ENCODE measurements at regions not wholly inside any gene's neighbourhood (a gene's known extent, or its start where the extent isn't known, plus 50 kb on each side); places are given as distances from the start of the nearest gene placed in this dataset.

DNA sequence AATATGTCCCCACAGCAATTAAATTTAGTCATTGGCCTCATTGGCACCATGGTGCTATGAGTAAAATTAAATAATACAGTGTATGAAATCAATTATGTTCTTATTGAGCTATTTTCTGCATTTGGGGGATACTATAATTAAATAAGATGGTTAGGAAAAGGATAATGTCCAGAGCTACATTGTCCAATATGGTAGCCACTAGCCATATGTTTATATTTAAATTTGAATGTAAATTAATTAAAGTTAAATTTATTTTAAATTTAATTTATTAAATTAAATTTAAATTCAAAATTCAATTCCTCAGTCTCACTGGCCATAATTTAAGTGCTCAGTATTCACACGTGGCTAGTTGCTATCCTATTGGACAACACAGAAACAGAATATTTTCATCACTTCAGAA is 115.7 kb downstream of the SPATA31D1 start:
- no peak for DNase-seq
- Histone ChIP-seq H3K4me1 (ENCODE audit: control insufficient read depth in 2 of 2, insufficient read depth in 2 of 2, low read length in 2 of 2) (peaks cover 0 to 3% of the 10 kb centered on the region in 2 donors), H3K36me3 (replicated peaks in 1 of 2; ENCODE audit: control extremely low read depth in 1 of 2, control insufficient read depth in 1 of 2, extremely low read depth in 1 of 2, insufficient read depth in 2 of 2, low read length in 1 of 2) (no peaks in the 10 kb centered on the region), H3K79me2 (ENCODE audit: control insufficient read depth, insufficient read depth, low read length) (no peaks in the 10 kb centered on the region), H3K27ac (ENCODE audit: low read length in 2 of 2) (no peak overlapping the region), H4K20me1 (ENCODE audit: control insufficient read depth, insufficient read depth, low read length, poor library complexity, severe bottlenecking) (no peaks in the 10 kb centered on the region), H3K4me3 (ENCODE audit: control extremely low read depth in 1 of 5, extremely low read depth in 1 of 5, insufficient read depth in 1 of 5, low read depth in 2 of 5, low read length in 4 of 5) (no peak overlapping the region), H3K27me3 (replicated peaks in 1 of 4; ENCODE audit: control extremely low read depth in 1 of 4, control insufficient read depth in 3 of 4, insufficient read depth in 4 of 4, low read length in 3 of 4) (no peaks in the 10 kb centered on the region), H3K9ac (ENCODE audit: low read length) (no peak overlapping the region), H3K4me2 (replicated peaks; ENCODE audit: low read depth, low read length, poor library complexity, severe bottlenecking) (no peak overlapping the region), H3K9me3 (ENCODE audit: control extremely low read depth in 1 of 3, control insufficient read depth in 2 of 3, insufficient read depth in 1 of 3, low read length in 2 of 3) (peaks cover 3 to 11% (median 11%) of the 10 kb centered on the region in 3 donors), H2AFZ (ENCODE audit: insufficient read depth, low read depth, low read length, poor library complexity, severe bottlenecking) (no peak overlapping the region)
- POLR2A ChIA-PET = no interaction called here
- Mint-ChIP-seq H3K27ac (no peak overlapping the region), H3K27me3 (no peaks in the 10 kb centered on the region), H3K9me3 (ENCODE audit: insufficient read depth) (peaks cover 10% of the 10 kb centered on the region), H3K4me1 (peaks cover 6% of the 10 kb centered on the region), H3K4me3 (no peak overlapping the region)
- no CpG with 5 or more reads among the region's 1 CpG for WGBS (ENCODE audit: insufficient coverage)
- TF ChIP-seq, protein P1, sequence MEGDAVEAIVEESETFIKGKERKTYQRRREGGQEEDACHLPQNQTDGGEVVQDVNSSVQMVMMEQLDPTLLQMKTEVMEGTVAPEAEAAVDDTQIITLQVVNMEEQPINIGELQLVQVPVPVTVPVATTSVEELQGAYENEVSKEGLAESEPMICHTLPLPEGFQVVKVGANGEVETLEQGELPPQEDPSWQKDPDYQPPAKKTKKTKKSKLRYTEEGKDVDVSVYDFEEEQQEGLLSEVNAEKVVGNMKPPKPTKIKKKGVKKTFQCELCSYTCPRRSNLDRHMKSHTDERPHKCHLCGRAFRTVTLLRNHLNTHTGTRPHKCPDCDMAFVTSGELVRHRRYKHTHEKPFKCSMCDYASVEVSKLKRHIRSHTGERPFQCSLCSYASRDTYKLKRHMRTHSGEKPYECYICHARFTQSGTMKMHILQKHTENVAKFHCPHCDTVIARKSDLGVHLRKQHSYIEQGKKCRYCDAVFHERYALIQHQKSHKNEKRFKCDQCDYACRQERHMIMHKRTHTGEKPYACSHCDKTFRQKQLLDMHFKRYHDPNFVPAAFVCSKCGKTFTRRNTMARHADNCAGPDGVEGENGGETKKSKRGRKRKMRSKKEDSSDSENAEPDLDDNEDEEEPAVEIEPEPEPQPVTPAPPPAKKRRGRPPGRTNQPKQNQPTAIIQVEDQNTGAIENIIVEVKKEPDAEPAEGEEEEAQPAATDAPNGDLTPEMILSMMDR (IDR thresholded peaks at IDR 0.05) = no peak
- no peak for TF ChIP-seq EZH2 (IDR thresholded peaks at IDR 0.05; ENCODE audit: borderline replicate concordance, insufficient read depth, low read depth, low read length, poor library complexity, severe bottlenecking)
- intact Hi-C loops (cut with micrococcal nuclease) = no loop called here
- no peak for ATAC-seq (ENCODE audit: low read depth)
- CTCF ChIA-PET = interaction anchor here (0.6 kb wide), 1 partner anchor 596 kb away, joined by 3 read pairs; no protein-coding TSS in a partner anchor

DNA sequence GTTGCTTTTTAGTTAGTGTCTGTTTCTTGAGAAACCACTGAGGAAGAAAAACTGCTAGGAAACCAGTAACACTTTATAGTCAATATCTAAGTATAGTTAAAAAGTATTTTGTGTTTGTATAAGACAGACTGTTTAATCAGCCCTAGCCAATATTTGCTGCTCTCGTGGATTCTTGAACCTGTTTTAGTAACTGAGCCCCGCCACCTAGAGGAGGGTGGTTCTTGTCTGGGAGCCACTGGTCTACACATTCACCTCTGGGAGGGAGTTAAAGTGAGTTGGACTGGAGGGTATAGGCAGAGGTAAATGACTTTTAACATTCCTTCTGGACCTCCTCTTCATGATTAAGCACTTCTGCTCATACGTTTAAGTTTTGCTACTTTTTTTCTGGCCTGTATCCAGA is 117.2 kb downstream of the SPATA31D1 start:
- Histone ChIP-seq H3K4me1 (ENCODE audit: control insufficient read depth in 2 of 2, insufficient read depth in 2 of 2, low read length in 2 of 2) (peaks cover 0 to 3% of the 10 kb centered on the region in 2 donors), H3K4me2 (replicated peaks; ENCODE audit: low read depth, low read length, poor library complexity, severe bottlenecking) (no peak overlapping the region), H3K36me3 (replicated peaks in 1 of 2; ENCODE audit: control extremely low read depth in 1 of 2, control insufficient read depth in 1 of 2, extremely low read depth in 1 of 2, insufficient read depth in 2 of 2, low read length in 1 of 2) (no peaks in the 10 kb centered on the region), H3K79me2 (ENCODE audit: control insufficient read depth, insufficient read depth, low read length) (no peaks in the 10 kb centered on the region), H2AFZ (ENCODE audit: insufficient read depth, low read depth, low read length, poor library complexity, severe bottlenecking) (no peak overlapping the region), H3K4me3 (ENCODE audit: control extremely low read depth in 1 of 5, extremely low read depth in 1 of 5, insufficient read depth in 1 of 5, low read depth in 2 of 5, low read length in 4 of 5) (no peak overlapping the region), H3K27ac (ENCODE audit: low read length in 2 of 2) (no peak overlapping the region), H3K9ac (ENCODE audit: low read length) (no peak overlapping the region), H4K20me1 (ENCODE audit: control insufficient read depth, insufficient read depth, low read length, poor library complexity, severe bottlenecking) (no peaks in the 10 kb centered on the region), H3K9me3 (ENCODE audit: control extremely low read depth in 1 of 3, control insufficient read depth in 2 of 3, insufficient read depth in 1 of 3, low read length in 2 of 3) (peaks cover 0 to 11% (median 8%) of the 10 kb centered on the region in 3 donors), H3K27me3 (replicated peaks in 1 of 4; ENCODE audit: control extremely low read depth in 1 of 4, control insufficient read depth in 3 of 4, insufficient read depth in 4 of 4, low read length in 3 of 4) (no peaks in the 10 kb centered on the region)
- no CpG with 5 or more reads among the region's 3 CpGs for WGBS (ENCODE audit: insufficient coverage)
- Mint-ChIP-seq H3K27ac (no peak overlapping the region), H3K4me1 (peaks cover 6% of the 10 kb centered on the region), H3K4me3 (no peak overlapping the region), H3K27me3 (no peaks in the 10 kb centered on the region), H3K9me3 (ENCODE audit: insufficient read depth) (peaks cover 5% of the 10 kb centered on the region)
- CTCF ChIA-PET = no interaction called here
- ATAC-seq (ENCODE audit: low read depth) = no peak
- intact Hi-C loops (cut with micrococcal nuclease) = no loop called here
- POLR2A ChIA-PET = no interaction called here
- no peak for DNase-seq
- no peak for TF ChIP-seq EZH2 (IDR thresholded peaks at IDR 0.05; ENCODE audit: borderline replicate concordance, insufficient read depth, low read depth, low read length, poor library complexity, severe bottlenecking)
- TF ChIP-seq, protein P1 (IDR thresholded peaks at IDR 0.05) = no peak
